SK-N-SH (cell line): ENCODE measurements at regions not wholly inside any gene's neighbourhood (a gene's known extent, or its start where the extent isn't known, plus 50 kb on each side); places are given as distances from the start of the nearest gene placed in this dataset.

Experiments used
- CTCF ChIA-PET: fragments of 300-600, 350-600 bp; formaldehyde crosslinking; extraction: SDS; loops from one replicate; lab custom pipeline; 2021; lab: Yijun Ruan, JAX
- POLR2A ChIA-PET: fragments of 350-600 bp; sonication (Branson Sonifier 250); formaldehyde crosslinking; extraction: SDS; loops from one replicate; lab custom pipeline; 2020; ENCODE audit warnings: antibody characterized with exemption, inconsistent platforms; lab: Yijun Ruan, JAX
- DNase-seq: peaks from one replicate; pipeline ENCODE4 v3.0.0; 2012
- H2AFZ ChIP-seq: fragments of 200-600 bp; sonication (generic); 2 replicates; pipeline ENCODE4 v1.8.1; 2016; ENCODE audit warnings: antibody characterized with exemption, mild to moderate bottlenecking, low read depth
- H3F3A ChIP-seq: fragments of 200-600 bp; sonication (generic); replicated peaks from 2 replicates; pipeline ENCODE3; 2016; ENCODE audit warnings: antibody characterized with exemption, mild to moderate bottlenecking; ENCODE audit not compliant: insufficient read depth
- H3K27ac ChIP-seq, 2 experiments: fragments of 200-500 bp in 1 of 2; fragments of 200-600 bp in 1 of 2; sonication (Bioruptor generic) in 1 of 2; sonication (generic), shearing (Covaris generic) in 1 of 2; 2 replicates each; pipeline versions ENCODE4 v1.5.1 to v1.6.1; 2014 to 2016; ENCODE audit warnings: low read depth in 2 of 2, inconsistent platforms in 1 of 2, low read length in 1 of 2, mild to moderate bottlenecking in 1 of 2, mixed read lengths in 1 of 2
- H3K27me3 ChIP-seq: fragments of 200-600 bp; sonication (generic), shearing (Covaris generic); 2 replicates; pipeline ENCODE4 v1.6.1; 2016; ENCODE audit warnings: mixed run types; ENCODE audit not compliant: insufficient read depth
- H3K36me3 ChIP-seq, 2 experiments: fragments of 200-500 bp in 1 of 2; fragments of 200-600 bp in 1 of 2; sonication (Bioruptor generic) in 1 of 2; sonication (generic) in 1 of 2; replicated peaks in 1 of 2; 2 replicates each; pipeline versions ENCODE3 to v1.5.1; 2014 to 2016; ENCODE audit warnings: low read length in 1 of 2, mild to moderate bottlenecking in 1 of 2; ENCODE audit not compliant: insufficient read depth in 2 of 2, control insufficient read depth in 1 of 2
- H3K4me1 ChIP-seq, 2 experiments: fragments of 200-500 bp in 1 of 2; fragments of 200-600 bp in 1 of 2; sonication (Bioruptor generic) in 1 of 2; sonication (generic), shearing (Covaris generic) in 1 of 2; 2 replicates each; pipeline versions ENCODE4 v1.5.1 to v1.6.1; 2014 to 2016; ENCODE audit warnings: low read depth in 1 of 2, low read length in 1 of 2, mixed run types in 1 of 2; ENCODE audit not compliant: insufficient read depth in 2 of 2, control insufficient read depth in 1 of 2
- H3K4me2 ChIP-seq: fragments of 200-600 bp; sonication (generic), shearing (Covaris generic); 2 replicates; pipeline ENCODE4 v1.6.1; 2017; ENCODE audit warnings: mixed run types
- H3K4me3 ChIP-seq, 2 experiments: fragments of 200-500 bp in 1 of 2; fragments of 200-600 bp in 1 of 2; sonication (Bioruptor generic) in 1 of 2; sonication (generic), shearing (Covaris generic) in 1 of 2; 2 replicates each; pipeline versions ENCODE4 v1.5.1 to v1.8.1; 2014 to 2016; ENCODE audit warnings: low read depth in 2 of 2, inconsistent platforms in 1 of 2, low read length in 1 of 2, mild to moderate bottlenecking in 1 of 2, mixed read lengths in 1 of 2, moderate library complexity in 1 of 2
- H3K79me2 ChIP-seq: fragments of 200-600 bp; sonication (generic); 2 replicates; pipeline ENCODE4 v1.8.1; 2017; ENCODE audit warnings: mild to moderate bottlenecking; ENCODE audit not compliant: insufficient read depth
- H3K9ac ChIP-seq: fragments of 200-600 bp; sonication (generic); 2 replicates; pipeline ENCODE4 v1.6.1; 2017; ENCODE audit warnings: mixed run types
- H3K9me2 ChIP-seq: fragments of 200-600 bp; sonication (generic); 2 replicates; pipeline ENCODE4 v1.6.1; 2017; ENCODE audit warnings: mixed run types
- H3K9me3 ChIP-seq: fragments of 200-600 bp; sonication (generic); 2 replicates; pipeline ENCODE4 v1.6.1; 2017; ENCODE audit warnings: mixed run types, mild to moderate bottlenecking, moderate library complexity
- H4K20me1 ChIP-seq: fragments of 200-600 bp; sonication (generic); 2 replicates; pipeline ENCODE4 v1.6.1; 2017; ENCODE audit warnings: mild to moderate bottlenecking, mixed run types; ENCODE audit not compliant: insufficient read depth
- FOXJ3 ChIP-seq: sonication (generic); formaldehyde crosslinking; IDR thresholded peaks from 2 replicates; pipeline ENCODE4 v1.5.1; 2020; ENCODE audit warnings: mild to moderate bottlenecking, missing genetic modification reagents
- MXI1 ChIP-seq: IDR thresholded peaks from 2 replicates; pipeline ENCODE4 v1.6.1; 2012; ENCODE audit warnings: mild to moderate bottlenecking, low read depth, low read length, improper control_type of control experiment
- NFIC ChIP-seq: IDR thresholded peaks from 2 replicates; pipeline ENCODE4 v1.4.0; 2012; ENCODE audit warnings: borderline replicate concordance
- NRF1 ChIP-seq: IDR thresholded peaks from 2 replicates; pipeline ENCODE4 v1.6.1; 2012; ENCODE audit warnings: low read depth, mild to moderate bottlenecking, low read length
- POLR2AphosphoS5 ChIP-seq: IDR thresholded peaks from 2 replicates; pipeline ENCODE4 v1.6.1; 2012; ENCODE audit warnings: low read depth, low read length
- SIN3A ChIP-seq: IDR thresholded peaks from 2 replicates; pipeline ENCODE4 v1.6.1; 2012; ENCODE audit warnings: low read depth, mild to moderate bottlenecking, low read length, moderate library complexity, borderline replicate concordance
- SMC3 ChIP-seq: IDR thresholded peaks from 2 replicates; pipeline ENCODE4 v1.6.1; 2012; ENCODE audit warnings: low read depth, low read length, improper control_type of control experiment
- TAF1 ChIP-seq: IDR thresholded peaks from 2 replicates; pipeline ENCODE4 v1.6.1; 2012; ENCODE audit warnings: low read depth, mild to moderate bottlenecking, low read length, moderate library complexity, borderline replicate concordance
- TEAD4 ChIP-seq: IDR thresholded peaks from 2 replicates; pipeline ENCODE4 v1.4.0; 2012; ENCODE audit warnings: mild to moderate bottlenecking, borderline replicate concordance; ENCODE audit not compliant: insufficient read depth
- WGBS: methylation state at CpG from one replicate; pipeline ENCODE4 v1.1.6; 2017; ENCODE audit warnings: low lambda C conversion rate; 5-methylcytosine and 5-hydroxymethylcytosine counted together
- TF ChIP-seq, protein P1 (sequence below): IDR thresholded peaks from 2 replicates; pipeline ENCODE4; 2012
- TF ChIP-seq, protein P2 (sequence below): fragments of 200-600 bp; sonication (generic); IDR thresholded peaks from 2 replicates; pipeline ENCODE4 v1.6.1; 2017; ENCODE audit warnings: antibody characterized with exemption, mild to moderate bottlenecking, moderate library complexity
- TF ChIP-seq, protein P3 (sequence below): fragments of 150-350 bp; IDR thresholded peaks from 2 replicates; pipeline ENCODE4 v1.6.1; 2016; ENCODE audit warnings: mild to moderate bottlenecking, low read depth, low read length
- TF ChIP-seq, protein P4 (sequence below): IDR thresholded peaks from 2 replicates; pipeline ENCODE4 v1.6.1; 2012; ENCODE audit warnings: mild to moderate bottlenecking, low read depth, low read length, moderate library complexity

DNA sequence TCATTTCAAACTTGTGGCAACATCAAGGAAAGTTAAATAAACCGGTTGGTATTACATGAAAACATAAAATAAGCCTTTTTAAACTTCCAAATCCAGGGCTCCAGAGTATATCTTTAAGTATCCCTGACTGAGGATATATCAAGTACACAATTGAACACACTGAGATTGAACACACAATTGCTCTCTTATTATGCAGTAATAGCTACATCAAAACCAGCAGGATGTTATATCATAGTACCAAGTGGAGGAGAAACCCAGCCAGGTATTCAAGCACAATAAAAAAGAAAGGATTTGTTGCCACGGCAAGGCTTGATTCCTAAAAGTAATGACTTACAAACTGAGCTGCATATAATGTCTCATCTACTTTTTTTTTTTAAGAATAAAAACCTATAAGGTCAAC is 605.8 kb downstream of the SPOCK3 start:
- POLR2A ChIA-PET: no interaction called here
- Histone ChIP-seq H3K9me2 (no peaks in the 10 kb centered on the region), H3K79me2 (no peaks in the 10 kb centered on the region), H3K4me3 (no peak overlapping the region), H3K27me3 (no peaks in the 10 kb centered on the region; the same call in 1 of the 2 replicates), H3K9me3 (no peaks in the 10 kb centered on the region), H2AFZ (no peak overlapping the region), H3K27ac (no peak overlapping the region), H3K4me1 (no peaks in the 10 kb centered on the region), H3K4me2 (no peak overlapping the region), H3K36me3 (no peaks in the 10 kb centered on the region), H3F3A (no peaks in the 10 kb centered on the region), H3K9ac (no peak overlapping the region), H4K20me1 (no peaks in the 10 kb centered on the region)
- CTCF ChIA-PET: no interaction called here
- TF ChIP-seq, protein P1, sequence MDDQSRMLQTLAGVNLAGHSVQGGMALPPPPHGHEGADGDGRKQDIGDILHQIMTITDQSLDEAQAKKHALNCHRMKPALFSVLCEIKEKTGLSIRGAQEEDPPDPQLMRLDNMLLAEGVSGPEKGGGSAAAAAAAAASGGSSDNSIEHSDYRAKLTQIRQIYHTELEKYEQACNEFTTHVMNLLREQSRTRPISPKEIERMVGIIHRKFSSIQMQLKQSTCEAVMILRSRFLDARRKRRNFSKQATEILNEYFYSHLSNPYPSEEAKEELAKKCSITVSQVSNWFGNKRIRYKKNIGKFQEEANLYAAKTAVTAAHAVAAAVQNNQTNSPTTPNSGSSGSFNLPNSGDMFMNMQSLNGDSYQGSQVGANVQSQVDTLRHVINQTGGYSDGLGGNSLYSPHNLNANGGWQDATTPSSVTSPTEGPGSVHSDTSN: no peak
- TF ChIP-seq SIN3A (no peak), NFIC (no peak), SMC3 (no peak), MXI1 (no peak), FOXJ3 (CRISPR knock-in tag) (no peak), NRF1 (no peak), POLR2AphosphoS5 (no peak), TEAD4 (no peak), TAF1 (no peak)
- TF ChIP-seq, protein P2, sequence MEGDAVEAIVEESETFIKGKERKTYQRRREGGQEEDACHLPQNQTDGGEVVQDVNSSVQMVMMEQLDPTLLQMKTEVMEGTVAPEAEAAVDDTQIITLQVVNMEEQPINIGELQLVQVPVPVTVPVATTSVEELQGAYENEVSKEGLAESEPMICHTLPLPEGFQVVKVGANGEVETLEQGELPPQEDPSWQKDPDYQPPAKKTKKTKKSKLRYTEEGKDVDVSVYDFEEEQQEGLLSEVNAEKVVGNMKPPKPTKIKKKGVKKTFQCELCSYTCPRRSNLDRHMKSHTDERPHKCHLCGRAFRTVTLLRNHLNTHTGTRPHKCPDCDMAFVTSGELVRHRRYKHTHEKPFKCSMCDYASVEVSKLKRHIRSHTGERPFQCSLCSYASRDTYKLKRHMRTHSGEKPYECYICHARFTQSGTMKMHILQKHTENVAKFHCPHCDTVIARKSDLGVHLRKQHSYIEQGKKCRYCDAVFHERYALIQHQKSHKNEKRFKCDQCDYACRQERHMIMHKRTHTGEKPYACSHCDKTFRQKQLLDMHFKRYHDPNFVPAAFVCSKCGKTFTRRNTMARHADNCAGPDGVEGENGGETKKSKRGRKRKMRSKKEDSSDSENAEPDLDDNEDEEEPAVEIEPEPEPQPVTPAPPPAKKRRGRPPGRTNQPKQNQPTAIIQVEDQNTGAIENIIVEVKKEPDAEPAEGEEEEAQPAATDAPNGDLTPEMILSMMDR: no peak
- TF ChIP-seq, protein P3, sequence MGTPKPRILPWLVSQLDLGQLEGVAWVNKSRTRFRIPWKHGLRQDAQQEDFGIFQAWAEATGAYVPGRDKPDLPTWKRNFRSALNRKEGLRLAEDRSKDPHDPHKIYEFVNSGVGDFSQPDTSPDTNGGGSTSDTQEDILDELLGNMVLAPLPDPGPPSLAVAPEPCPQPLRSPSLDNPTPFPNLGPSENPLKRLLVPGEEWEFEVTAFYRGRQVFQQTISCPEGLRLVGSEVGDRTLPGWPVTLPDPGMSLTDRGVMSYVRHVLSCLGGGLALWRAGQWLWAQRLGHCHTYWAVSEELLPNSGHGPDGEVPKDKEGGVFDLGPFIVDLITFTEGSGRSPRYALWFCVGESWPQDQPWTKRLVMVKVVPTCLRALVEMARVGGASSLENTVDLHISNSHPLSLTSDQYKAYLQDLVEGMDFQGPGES: no peak
- TF ChIP-seq, protein P4, sequence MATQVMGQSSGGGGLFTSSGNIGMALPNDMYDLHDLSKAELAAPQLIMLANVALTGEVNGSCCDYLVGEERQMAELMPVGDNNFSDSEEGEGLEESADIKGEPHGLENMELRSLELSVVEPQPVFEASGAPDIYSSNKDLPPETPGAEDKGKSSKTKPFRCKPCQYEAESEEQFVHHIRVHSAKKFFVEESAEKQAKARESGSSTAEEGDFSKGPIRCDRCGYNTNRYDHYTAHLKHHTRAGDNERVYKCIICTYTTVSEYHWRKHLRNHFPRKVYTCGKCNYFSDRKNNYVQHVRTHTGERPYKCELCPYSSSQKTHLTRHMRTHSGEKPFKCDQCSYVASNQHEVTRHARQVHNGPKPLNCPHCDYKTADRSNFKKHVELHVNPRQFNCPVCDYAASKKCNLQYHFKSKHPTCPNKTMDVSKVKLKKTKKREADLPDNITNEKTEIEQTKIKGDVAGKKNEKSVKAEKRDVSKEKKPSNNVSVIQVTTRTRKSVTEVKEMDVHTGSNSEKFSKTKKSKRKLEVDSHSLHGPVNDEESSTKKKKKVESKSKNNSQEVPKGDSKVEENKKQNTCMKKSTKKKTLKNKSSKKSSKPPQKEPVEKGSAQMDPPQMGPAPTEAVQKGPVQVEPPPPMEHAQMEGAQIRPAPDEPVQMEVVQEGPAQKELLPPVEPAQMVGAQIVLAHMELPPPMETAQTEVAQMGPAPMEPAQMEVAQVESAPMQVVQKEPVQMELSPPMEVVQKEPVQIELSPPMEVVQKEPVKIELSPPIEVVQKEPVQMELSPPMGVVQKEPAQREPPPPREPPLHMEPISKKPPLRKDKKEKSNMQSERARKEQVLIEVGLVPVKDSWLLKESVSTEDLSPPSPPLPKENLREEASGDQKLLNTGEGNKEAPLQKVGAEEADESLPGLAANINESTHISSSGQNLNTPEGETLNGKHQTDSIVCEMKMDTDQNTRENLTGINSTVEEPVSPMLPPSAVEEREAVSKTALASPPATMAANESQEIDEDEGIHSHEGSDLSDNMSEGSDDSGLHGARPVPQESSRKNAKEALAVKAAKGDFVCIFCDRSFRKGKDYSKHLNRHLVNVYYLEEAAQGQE: no peak
- 20% methylated on average over 2 of the region's 2 CpGs for WGBS
- no peak for DNase-seq
